ENCODE measurements at regions not wholly inside any gene's neighbourhood (a gene's known extent, or its start where the extent isn't known, plus 50 kb on each side); places are given as distances from the start of the nearest gene placed in this dataset.

GRCh38 chr2:238593678-238594077 is 167.0 kb downstream of the ASB1 start:
- H3K4me1 ChIP-seq (ENCODE audit: insufficient read depth, poor library complexity, severe bottlenecking), result peaks cover 13% of the 10 kb centered on the region
- no peaks in the 10 kb centered on the region for H3K36me3 ChIP-seq (ENCODE audit: low read depth)
- H3K4me3 ChIP-seq (ENCODE audit: severe bottlenecking), result no peak overlapping the region
- H3K9me3 ChIP-seq (ENCODE audit: severe bottlenecking), result no peaks in the 10 kb centered on the region
- no peak for ATAC-seq (ENCODE audit: low read depth)
- H3K27ac ChIP-seq (ENCODE audit: poor library complexity, severe bottlenecking), result no peak overlapping the region
- no peak for DNase-seq (ENCODE audit: low spot score)
- H3K27me3 ChIP-seq (ENCODE audit: insufficient read depth, poor library complexity, severe bottlenecking), result no peaks in the 10 kb centered on the region
- TF ChIP-seq CTCF (IDR thresholded peaks at IDR 0.05; ENCODE audit: poor library complexity, severe bottlenecking), result no peak

- Histone ChIP-seq H3K4me1 (ENCODE audit: insufficient read depth, poor library complexity, severe bottlenecking) (peaks cover 13% of the 10 kb centered on the region), H3K27ac (ENCODE audit: poor library complexity, severe bottlenecking) (no peak overlapping the region), H3K27me3 (ENCODE audit: insufficient read depth, poor library complexity, severe bottlenecking) (no peaks in the 10 kb centered on the region), H3K9me3 (ENCODE audit: severe bottlenecking) (no peaks in the 10 kb centered on the region), H3K4me3 (ENCODE audit: severe bottlenecking) (no peak overlapping the region), H3K36me3 (ENCODE audit: low read depth) (no peaks in the 10 kb centered on the region)
- DNase-seq (ENCODE audit: low spot score), result no peak
- TF ChIP-seq CTCF (IDR thresholded peaks at IDR 0.05; ENCODE audit: poor library complexity, severe bottlenecking), result no peak
- ATAC-seq (ENCODE audit: low read depth), result no peak
Measured at GRCh38 chr2:238594796-238595749, 168.3 kb downstream of the ASB1 start.

- no peak for TF ChIP-seq CTCF (IDR thresholded peaks at IDR 0.05; ENCODE audit: poor library complexity, severe bottlenecking)
- DNase-seq (ENCODE audit: low spot score) (no peak), ATAC-seq (ENCODE audit: low read depth) (no peak)
- no peaks in the 10 kb centered on the region for H3K36me3 ChIP-seq (ENCODE audit: low read depth)
- H3K4me3 ChIP-seq (ENCODE audit: severe bottlenecking), result no peak overlapping the region
- no peaks in the 10 kb centered on the region for H3K27me3 ChIP-seq (ENCODE audit: insufficient read depth, poor library complexity, severe bottlenecking)
- H3K9me3 ChIP-seq (ENCODE audit: severe bottlenecking), result no peaks in the 10 kb centered on the region
- H3K27ac ChIP-seq (ENCODE audit: poor library complexity, severe bottlenecking), result peak overlapping the region; percentile 53
- H3K4me1 ChIP-seq (ENCODE audit: insufficient read depth, poor library complexity, severe bottlenecking), result peaks cover 13% of the 10 kb centered on the region
Measured at GRCh38 chr2:238595750-238596570, 169.2 kb downstream of the ASB1 start.

- no peak for TF ChIP-seq CTCF (IDR thresholded peaks at IDR 0.05; ENCODE audit: poor library complexity, severe bottlenecking)
- DNase-seq (ENCODE audit: low spot score) (no peak), ATAC-seq (ENCODE audit: low read depth) (peak; percentile 97)
- Histone ChIP-seq H3K4me3 (ENCODE audit: severe bottlenecking) (no peak overlapping the region), H3K9me3 (ENCODE audit: severe bottlenecking) (no peaks in the 10 kb centered on the region), H3K4me1 (ENCODE audit: insufficient read depth, poor library complexity, severe bottlenecking) (peaks cover 21% of the 10 kb centered on the region), H3K27ac (ENCODE audit: poor library complexity, severe bottlenecking) (peak overlapping the region; percentile 53), H3K27me3 (ENCODE audit: insufficient read depth, poor library complexity, severe bottlenecking) (no peaks in the 10 kb centered on the region), H3K36me3 (ENCODE audit: low read depth) (no peaks in the 10 kb centered on the region)
Measured at GRCh38 chr2:238596571-238597551, 170.1 kb downstream of the ASB1 start.

All from RWPE2 (cell line).